Globus pallidus (tissue), 1 donor: ENCODE measurements at regions not wholly inside any gene's neighbourhood (a gene's known extent, or its start where the extent isn't known, plus 50 kb on each side); places are given as distances from the start of the nearest gene placed in this dataset.
"Not testable (repeated sequence)": the region's sequence is repeated elsewhere in the genome, so short reads cannot be mapped to it uniquely, and the experiment has no call there.

Experiments
- DNase-seq: peaks from one replicate; pipeline ENCODE4 v3.0.0-alpha.2; 2015; ENCODE audit warnings: low spot score

- DNase-seq, result not testable (repeated sequence)
These were observed 90.0 kb downstream of the MRPL14 start for GRCh38 chr6:44037276-44037675.

DNA sequence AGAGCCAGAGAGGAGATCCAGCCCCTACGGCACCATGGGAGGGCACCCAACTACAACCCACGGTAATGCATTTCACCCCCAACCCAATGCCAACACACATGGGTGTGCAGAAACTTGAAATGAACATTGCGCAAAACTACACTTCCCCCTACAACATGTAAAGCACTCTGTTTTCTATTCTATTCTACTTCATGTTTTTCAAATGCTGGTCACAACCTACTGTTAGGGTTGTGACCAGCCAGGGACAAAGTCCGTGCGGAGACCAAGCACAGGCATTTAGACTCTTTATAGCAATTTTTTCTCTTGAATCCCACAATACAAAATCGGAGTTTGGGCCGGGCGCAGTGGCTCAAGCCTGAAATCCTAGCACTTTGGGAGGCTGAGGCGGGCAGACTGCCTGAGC is 90.6 kb downstream of the MRPL14 start:
- no peak for DNase-seq

- DNase-seq, result no peak
These were observed 91.1 kb downstream of the MRPL14 start for GRCh38 chr6:44036196-44036595.

DNA sequence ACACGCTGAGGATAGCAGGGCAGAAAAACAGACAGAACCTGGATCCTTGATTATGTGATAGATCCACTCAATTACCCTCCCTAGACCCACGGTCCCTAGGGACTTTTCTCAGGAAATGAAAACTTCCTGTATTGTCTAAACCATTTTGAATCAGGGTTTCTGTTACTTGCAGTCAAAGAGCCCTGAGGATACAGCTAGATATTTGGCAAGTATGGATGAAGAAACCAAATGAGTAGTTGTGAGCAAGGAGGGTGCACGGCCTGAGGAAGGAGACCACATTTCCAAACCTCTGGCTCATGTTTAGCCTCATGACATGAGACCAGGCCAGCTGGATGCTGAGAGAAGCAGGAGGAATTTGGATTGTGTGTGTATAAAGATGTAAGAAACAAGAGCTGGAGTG is 91.6 kb downstream of the MRPL14 start:
- no peak for DNase-seq

DNA sequence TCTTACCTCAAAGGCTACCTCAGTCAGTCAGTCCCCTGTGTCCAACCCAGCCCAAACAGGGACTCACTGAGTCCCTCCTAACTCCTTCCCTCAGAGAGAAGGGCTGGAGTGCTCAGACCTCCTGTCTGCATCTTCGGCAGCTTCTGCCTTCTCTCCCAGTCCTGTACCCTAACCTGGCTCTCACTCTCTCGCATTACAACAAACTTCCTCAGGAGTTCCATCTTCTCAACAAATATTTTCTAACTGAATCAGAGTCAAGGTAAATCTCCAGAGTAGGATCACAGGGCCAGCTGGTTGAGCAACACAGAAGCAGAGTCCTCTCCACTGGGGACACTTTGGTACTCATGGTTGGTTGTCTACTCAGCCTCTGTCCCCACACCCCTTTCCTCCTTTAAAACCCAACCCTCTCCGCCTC is 92.3 kb downstream of the MRPL14 start:
- no peak for DNase-seq

DNA sequence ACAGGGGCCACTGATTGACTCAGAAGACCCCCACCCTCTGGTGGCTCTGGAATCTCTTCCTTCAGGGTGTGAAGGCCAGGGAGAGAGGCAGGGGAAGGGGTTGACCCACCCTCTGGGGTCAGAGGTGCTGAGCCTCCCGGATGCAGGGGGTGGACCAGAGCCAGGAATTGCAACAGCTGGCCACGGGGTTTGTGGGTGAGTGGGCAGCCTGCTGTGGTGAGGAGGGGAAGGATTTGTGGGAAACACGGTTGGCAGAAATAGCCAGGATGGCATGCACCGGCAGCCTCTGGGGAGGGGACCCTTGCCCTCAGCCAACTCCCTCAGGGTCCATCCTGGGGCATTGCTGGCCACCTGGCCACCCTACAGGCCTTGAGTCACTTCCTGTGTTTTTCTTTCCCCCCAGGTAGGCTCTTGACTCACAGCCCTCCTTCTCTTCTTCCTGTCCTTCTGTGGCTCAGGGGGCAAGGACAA is 92.8 kb downstream of the MRPL14 start:
- DNase-seq, result no peak

GRCh38 chr6:44030812-44031454 is 96.3 kb downstream of the MRPL14 start:
- DNase-seq, result no peak

- DNase-seq, result no peak
These were observed 97.6 kb downstream of the MRPL14 start for GRCh38 chr6:44029444-44030185.

DNA sequence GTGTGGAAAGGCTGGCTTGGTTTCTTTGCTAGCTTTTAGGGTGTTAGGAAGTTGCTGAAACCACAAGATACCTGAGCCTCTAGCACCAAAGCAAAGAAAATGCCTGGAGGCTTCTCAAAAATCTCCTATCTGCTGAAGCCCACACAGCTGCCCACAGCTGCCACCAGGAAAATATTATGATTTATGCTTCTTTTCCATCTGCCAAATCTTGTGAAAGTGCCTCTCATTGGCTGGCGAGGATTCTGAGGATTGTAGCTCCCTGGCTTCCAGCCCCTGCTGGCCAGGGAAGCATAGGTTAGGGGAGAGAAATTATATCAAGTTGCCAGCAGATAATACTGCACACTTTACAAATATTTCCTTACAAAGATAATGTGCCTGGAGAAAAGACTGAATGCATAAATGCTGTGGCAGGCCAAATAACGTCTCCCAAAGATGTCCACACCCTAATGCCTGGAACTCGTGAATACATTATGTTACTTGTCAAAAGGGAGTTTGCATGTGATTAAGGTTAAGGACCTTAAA is 98.4 kb downstream of the MRPL14 start:
- no peak for DNase-seq

DNA sequence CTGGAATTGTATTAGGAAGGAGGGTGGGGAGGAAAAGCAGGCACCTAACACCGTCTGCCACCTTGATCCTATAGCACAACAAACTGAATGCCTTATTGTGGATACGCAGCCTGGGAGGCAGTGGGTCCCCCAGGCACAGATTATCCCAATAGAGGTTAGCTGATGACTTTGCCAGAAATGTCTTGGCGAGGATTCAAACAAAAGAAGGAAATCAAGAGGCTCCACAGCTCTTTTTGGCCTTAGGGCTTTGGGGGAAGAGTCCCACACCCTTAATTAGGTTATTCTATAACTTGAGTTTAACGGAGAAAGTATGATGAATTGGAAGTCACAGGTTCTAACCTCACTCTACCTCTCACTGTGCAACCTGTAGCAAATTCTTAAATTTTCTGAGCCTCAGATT is 102.0 kb downstream of the MRPL14 start:
- DNase-seq, result no peak

DNA sequence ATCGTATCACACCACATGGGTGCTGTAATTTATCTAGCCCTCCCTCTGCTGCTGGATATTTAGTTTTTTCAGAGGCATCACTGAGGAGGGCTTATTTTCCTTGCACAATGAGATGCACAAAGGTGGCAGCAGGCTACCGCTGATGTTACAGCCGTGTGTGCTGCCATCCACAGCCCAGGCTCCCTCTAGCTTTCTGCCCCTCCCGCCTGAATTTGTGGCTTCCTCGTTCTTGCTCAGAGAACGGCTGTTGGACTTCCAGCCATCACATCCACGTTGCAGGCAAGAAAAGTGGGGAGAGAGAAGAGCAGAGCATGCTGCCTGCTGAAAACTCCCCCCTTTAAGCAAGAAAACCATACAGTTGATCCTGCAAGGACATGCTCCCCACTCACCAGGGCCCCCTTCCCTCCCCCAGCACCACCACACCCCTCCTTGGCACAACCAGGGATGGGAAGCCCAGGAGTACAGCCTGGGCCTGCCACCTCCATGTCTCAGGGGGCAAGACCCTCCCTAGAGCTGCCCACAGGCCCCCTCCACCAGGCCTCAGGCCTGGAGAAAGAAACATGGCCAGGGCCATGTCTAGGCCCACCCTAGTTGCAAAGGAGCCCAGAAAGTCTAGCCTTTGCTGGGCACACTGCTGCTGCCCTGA is 102.6 kb downstream of the MRPL14 start:
- no peak for DNase-seq

DNA sequence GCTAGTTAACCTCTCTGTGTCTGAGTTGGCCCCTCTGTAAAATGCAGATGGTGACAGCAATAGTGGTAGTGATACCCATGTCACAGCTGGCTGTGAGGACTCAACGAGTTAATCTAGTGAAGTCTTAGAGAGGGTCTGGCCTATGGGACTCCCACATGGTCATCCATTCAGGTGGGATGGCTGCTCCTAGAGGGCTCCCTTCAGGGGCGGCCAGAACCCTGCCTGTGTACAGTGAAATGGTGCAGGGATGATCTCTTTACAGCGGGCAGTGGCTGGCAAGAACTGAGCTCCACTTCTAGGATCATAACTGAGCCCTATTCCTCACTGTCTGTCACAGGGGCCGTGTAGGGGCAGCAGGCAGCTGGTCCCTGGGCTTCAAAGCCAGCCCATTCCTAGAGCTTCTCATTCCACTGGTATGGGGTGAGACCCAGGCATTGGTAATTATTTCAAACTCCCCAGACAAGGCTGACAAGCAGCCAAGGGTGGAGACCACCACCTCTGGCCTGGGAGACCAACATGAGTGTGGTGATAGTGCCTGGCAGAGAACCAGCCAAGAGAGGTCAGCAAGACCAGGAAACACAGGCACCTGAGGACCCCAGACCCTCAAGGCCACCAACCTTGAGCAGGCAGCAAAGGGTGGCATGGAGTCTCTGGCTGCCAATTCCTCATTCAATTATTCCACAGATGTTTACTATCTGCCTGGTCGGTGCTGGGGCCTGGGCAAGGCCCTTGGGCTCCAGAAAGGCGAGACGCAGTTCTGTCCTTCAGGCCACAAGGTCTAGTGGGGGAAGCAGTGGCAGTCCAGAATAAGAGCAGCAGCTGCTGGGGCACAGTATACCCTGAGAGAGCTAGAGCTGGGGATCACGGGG is 103.4 kb downstream of the MRPL14 start:
- no peak for DNase-seq

DNA sequence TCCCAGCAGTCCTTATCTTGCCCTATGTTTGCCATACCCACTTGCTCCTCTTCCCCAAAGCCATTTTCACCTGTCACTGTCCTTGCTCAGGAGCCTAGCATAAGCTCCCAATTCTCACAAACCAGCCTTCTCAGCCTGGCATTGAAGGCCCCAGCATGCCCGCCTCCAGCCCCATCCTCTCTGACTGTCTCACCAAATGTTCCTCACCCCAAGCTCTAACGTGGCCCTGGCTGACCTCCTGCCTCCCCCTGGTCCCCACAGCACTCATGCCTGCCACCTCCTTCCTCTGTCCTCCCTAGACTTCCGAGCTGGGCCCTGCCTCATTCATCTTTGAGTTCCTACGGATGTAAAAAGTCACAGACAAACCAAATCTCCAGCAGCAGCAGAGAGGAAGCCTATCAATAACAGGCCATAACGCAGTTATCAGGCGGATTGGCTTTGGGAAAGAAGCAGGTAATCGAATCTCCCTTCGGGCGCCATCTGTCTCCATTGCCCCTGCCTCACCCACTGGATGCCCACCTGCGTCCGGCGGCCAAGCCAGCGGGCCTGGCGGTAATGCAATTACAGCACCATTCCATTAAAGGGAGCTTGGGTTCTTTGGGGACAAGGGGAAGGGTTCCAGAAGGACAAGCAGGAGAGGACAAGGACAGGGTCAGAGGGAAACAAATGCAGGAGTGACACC is 104.4 kb downstream of the MRPL14 start:
- no peak for DNase-seq

GRCh38 chr6:44022296-44022661 is 105.0 kb downstream of the MRPL14 start:
- DNase-seq, result no peak

DNA sequence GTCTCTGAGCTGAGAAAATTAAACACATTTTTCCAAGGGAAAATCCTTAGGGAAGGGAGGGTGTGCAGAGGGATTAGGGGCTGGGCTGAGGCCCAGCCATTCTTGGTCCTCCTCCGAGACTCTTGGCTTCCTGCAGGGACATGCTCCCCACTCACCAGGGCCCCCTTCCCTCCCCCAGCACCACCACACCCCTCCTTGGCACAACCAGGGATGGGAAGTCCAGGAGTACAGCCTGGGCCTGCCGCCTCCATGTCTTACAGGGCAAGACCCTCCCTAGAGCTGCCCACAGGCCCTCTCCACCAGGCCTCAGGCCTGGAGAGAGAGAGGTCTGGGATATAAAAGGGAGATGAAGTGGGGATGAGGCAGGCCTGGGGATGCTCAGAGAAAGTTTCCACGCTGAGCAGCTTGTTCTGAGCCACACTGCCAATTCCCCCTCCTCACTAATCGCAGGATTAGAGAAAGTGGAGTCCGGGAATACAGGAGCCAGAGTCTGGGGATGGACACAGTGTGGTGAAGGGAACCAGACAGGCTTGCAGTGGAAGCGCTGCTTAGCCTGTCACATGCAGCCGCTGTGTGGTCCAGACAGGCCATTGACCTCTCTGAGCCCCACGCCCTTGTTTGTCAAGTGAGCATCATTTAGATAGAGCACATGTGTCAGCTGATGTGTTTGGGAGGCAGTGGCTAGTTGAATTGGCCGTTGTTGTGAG is 105.5 kb downstream of the MRPL14 start:
- DNase-seq, result no peak

GRCh38 chr6:44020664-44021425 is 106.4 kb downstream of the MRPL14 start:
- no peak for DNase-seq

GRCh38 chr6:44020148-44020547 is 107.1 kb downstream of the MRPL14 start:
- DNase-seq, result no peak

GRCh38 chr6:44017307-44017706 is 109.9 kb downstream of the MRPL14 start:
- not testable (repeated sequence) for DNase-seq

GRCh38 chr6:44016131-44016870 is 111.0 kb downstream of the MRPL14 start:
- no peak for DNase-seq
